ENCODE measurements at regions not wholly inside any gene's neighbourhood (a gene's known extent, or its start where the extent isn't known, plus 50 kb on each side); places are given as distances from the start of the nearest gene placed in this dataset.

DNA sequence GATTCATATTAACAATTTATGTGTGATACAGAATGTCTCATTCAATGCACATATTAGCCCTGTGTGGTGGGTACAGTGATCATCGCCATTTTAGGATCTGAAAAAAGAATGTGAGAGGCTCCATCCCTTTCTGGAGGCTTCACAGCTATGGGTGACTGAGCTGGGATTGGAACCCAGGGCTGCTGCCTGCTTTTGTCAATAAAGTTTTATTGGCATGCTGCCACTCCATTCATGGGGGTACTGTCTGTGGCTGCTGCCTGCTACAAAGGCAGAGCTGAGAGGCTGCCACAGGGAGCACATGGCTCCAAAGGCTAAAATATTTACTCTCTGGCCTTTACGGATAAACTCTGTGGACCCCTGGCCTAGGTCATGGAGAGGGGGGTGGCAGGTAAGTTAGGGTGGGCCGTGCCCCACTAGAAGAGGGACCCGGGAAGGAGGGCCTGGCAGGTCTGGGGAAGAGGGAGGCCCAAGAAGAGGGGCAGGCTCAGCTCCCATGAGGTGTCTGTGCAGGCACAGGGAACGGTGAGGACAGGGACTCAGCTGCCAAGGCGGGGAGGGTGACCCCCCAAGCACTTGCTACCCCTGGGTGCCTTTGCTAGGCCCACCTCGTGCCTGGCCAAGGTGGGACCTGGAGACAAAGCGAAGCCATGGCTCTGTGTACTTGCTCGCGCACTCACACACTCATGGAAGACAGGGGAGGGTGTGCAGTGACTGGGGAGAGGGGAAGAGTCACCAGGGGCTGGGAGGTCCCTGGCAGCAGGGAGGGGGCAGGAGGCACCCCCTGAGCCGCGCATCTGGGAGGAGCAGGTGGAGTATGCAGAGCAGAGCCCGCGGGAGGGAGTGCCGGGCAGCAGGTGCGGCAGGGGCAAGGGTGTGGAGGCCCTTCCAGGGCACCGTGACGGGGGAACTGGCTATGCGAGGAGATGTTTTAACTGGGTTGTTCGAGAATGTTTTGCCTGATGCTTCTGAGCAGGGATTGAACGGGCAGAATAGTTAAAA is 335.3 kb downstream of the CTTN start:
- no peak for DNase-seq

- DNase-seq = no peak
Measured at GRCh38 chr11:70734379-70734778, 336.1 kb downstream of the CTTN start.

DNA sequence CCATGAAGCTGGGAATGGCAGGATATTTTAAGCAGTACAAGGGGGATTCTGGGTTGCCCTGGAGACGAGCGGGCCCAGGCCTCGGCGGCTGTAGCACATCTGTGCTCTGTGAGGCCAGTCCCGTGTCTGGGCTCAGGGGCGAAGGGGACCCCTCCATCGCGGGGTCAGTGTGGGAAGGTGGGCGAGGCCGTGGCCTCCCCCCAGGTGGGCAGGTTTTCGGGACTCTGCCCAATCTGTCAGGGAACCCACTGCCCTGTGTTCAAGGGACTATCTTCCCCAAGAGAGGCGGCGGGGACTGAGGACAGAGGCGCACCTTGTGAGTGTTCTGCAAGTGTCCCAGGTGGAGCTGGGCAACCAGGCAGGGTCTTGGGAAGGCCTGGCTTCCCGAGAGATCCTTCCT is 336.6 kb downstream of the CTTN start:
- DNase-seq = no peak

DNA sequence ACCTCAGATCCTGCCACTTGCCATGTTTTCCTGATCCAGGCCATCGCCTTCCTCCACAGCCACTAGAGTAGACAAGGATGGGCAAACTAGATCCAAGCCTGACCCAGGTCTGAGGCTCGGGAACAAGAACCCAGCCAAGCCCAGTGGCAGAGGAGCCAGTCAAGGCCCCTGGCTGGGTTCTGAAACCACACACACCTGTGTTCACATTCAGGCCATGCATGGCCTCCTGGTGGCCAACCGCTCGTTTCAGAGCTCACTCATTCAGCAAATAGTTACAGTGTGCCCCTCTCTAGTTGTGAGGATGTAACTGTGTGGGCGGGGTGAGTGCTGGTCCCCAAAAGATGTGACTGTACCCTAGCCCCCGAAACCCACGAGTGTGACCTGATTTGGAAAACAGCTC is 337.6 kb downstream of the CTTN start:
- no peak for DNase-seq

- DNase-seq = no peak
Measured at GRCh38 chr11:70736461-70736860, 338.1 kb downstream of the CTTN start.

DNA sequence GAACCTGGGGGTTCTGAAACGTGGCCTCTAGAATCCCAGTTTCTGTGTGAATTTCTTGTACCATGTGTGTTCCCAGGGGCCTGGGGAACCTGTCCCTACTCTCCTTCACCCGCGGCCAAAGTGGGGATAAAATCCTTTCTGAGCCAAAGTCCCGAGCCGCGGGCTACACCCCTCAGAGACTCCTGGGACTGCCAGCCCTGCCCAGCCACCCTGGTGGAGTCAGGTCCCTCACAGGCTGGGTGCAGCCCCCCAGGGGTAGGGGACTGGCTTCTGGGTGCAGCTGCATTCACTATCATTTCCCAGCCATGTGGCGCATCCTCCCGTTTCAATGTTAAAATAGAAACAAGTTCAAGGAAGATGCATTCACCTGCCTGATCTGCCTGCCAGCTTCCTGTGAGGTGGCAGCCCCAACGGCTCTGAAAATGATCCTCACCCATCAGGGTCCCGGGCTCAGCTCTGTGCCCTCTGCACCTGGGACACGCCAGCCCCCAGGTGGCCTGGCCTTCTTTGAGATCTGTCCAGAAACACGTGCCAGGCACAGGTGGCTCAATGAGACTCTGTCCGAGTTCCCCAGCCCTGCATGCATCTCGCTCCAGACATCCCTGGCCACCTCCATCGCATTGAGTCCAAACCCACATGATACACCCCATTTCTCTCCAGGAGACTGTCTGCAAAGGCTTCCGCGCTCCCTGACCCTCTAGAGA is 338.8 kb downstream of the CTTN start:
- no peak for DNase-seq

DNA sequence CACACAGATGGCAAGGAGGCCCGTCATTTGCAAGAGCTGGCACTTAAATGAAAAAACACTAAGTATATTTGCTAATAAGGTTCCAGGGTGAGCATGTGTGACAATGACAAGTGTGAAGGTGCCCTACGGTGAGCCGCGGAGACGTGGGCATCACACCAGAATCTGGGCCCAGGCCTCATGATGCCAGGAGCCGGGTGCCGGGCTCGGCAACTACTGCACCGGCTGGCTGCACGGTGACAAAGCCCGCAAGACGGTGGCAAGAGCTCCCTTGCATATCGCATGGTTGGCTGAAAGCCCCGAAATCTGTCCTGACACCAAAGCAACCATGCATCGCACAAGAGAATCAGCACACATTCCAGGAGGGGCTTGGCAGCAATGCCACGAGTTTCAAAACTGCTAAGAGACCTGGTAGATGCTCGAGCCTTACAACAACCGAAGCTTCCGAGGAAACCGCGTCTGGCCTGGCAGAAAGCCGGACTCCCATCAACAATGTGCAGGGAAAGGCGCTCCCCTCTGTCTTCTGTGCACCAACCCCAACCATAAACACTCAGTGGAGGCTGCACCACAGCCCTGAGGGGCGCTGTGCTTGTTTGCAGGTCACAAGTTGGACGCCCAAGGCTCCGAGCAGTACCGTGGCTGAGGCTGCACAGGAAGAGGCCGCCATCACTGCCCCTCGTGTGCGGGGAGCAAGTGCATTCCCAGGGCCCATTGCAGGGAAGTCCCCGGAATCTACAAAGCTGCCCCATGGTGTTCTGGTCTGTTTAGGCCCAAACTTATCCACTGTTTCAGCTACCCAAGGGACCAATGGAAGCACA is 339.7 kb downstream of the CTTN start:
- no peak for DNase-seq

GRCh38 chr11:70738661-70739060 is 340.3 kb downstream of the CTTN start:
- no peak for DNase-seq

DNA sequence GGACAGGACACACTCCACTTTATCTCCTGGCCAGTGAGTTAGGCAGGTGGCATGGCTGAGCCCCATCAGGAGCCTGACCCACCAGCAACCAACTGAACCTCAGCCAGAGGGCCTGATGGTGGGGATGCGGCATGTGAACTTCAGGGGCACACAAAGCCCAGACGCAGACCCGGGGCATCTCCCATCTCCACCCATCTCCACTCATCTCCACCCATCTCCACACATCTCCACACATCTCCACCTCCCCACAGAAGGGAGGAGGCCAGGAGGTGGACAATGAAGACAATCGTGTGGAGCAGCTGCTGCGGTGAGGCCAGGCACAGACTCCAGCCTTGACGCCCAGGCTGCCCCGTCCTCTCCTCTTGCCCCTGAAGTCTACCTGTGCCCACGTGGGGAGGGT is 340.8 kb downstream of the CTTN start:
- DNase-seq = no peak

DNA sequence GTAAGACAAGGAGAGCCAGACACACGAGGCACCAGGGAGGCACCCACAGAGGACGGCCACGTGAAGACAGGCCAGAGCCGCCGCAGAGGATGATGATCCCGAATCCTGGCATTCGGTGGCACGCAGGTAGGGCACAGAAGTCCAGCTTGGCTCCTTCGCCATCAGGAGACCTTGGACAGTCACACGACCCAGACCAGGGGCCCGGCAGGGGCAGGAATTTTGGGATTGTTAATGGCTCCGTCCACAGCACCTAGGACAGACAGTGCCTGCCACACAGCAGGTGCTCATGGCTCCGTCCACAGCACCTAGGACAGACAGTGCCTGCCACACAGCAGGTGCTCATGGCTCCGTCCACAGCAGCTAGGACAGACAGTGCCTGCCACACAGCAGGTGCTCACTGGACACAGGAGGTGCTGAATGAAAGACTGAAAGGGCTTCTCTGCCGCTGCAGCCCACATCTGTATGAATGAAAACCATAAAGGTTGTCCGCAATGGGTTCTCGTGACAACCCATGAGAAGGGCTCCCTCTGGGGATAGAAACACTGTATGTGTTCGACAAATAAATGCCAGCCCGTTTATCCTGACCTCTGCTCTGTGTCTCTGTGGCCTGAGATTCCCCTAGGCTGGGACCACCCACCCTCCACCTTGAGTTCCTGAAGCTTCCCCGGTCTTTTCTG is 341.6 kb downstream of the CTTN start:
- no peak for DNase-seq

GRCh38 chr11:70740488-70740851 is 342.1 kb downstream of the CTTN start:
- no peak for DNase-seq

- no peak for DNase-seq
Measured at GRCh38 chr11:70741085-70741484, 342.8 kb downstream of the CTTN start.

GRCh38 chr11:70742553-70743291 is 344.4 kb downstream of the CTTN start:
- DNase-seq = no peak

DNA sequence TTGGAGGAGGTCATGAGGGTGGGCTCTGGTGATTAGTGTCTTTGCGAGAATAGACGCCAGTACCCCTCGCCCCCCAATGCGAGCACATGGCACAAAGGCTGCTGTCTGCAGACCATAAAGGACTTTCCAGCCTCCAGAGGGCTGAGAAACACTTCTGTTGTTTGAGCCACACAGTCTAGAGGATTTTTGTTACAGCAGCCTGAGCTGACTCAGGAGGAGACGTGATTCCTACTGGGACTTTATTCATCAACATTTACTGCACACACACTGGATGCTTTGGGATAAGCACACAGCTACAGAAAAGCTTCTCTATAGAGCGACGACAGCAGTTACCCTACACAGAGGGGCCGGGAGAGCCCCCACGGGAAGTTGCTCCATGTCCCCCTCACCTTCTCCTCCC is 345.0 kb downstream of the CTTN start:
- no peak for DNase-seq

DNA sequence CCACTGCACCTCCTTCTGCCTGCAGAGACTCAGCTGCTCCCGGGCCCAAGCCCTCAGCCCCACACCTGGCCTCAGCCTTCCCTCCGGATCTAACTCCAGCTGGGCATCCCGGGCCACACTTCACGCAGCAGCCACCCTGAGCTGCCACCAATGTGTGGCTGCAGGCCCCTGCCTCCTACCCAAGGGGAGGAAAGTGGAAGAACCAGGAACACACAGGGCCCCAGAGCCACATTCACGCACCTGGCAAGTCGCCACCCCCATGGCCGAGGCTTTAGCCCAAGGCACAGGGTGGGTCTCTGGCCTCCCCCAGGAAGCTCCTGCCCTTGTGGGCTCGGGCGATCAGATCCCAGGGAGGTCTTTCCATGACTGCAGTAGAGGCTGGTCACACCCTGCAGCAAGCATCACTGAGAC is 345.6 kb downstream of the CTTN start:
- no peak for DNase-seq

DNA sequence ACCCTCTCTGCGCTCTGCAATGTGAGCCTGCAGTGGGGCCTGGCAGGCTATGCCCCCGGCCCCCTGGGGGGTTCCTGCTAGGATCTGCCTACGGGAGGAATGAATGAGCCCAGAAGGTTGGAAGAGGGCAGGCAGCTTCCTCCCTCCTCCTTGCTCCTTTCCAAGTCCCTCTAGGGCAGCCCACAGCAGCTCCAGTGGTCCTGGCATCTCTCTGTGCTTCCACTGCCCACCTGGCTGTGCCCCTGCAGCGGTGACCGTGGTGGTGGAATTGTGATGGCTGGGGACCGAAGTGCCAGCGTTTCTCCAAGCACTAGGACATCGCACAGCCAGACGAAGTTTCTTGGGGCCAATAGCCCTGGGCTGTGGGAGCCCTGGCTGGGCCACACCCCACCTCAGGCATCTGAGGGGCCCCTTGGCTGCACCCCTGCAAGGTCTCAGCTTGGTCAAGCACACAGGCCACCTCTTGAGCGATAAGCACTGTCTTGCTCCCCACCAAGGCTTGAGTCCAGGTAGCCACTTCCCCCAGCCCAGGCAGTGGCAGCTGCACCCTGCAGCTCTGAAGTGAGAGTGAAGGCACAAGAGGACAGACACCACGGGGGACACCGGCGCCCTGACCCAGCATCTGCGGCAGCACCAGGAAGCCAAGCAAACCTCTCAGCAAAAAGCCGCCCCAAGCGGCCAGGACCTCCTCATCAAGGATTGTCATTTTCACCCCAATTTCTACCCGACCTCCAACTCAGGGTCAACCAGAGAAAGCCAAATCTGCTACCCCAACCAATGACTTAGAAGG is 346.3 kb downstream of the CTTN start:
- no peak for DNase-seq

DNA sequence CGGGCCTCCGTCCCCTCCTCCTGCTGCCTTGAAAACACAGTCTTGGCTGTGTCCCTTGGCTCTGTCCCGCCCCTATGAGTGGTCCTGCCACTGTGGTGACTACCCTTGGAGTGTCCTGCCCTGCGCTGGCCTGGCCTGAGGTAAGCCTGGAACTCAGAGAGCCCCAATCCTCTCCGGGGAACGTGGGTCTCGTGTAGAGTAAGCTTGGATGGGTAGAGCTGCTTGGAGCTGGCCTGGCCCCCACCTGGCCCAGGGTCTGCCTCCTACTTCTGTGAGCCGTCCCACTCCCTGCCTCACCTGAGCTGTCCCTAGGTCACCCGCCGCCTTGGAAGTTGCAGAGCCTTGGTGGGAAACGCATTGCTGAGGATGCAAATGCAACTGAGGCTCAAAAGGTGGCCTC is 347.1 kb downstream of the CTTN start:
- DNase-seq = no peak

DNA sequence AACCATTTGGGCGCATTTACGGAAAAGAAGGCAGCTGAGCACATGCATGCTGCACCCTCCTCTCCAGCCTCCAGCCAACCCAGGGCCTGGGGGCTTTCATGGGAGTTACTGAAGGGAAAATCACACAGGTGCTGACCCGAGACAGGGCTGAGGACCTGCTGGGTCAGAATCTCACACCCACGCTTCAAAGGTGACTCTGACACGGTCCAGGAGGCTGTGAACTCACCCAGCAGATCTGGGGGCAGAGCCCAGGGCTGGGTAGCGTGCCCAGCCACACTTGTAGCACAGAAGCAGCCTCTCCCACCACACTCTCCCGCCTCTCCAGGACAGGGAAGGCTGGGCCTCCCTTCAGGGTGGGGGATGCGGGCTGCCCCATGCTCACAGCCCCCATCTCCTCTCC is 347.6 kb downstream of the CTTN start:
- no peak for DNase-seq

GRCh38 chr11:70746351-70746750 is 348.0 kb downstream of the CTTN start:
- DNase-seq = no peak

- DNase-seq = no peak
Measured at GRCh38 chr11:70747285-70747684, 349.0 kb downstream of the CTTN start.

DNA sequence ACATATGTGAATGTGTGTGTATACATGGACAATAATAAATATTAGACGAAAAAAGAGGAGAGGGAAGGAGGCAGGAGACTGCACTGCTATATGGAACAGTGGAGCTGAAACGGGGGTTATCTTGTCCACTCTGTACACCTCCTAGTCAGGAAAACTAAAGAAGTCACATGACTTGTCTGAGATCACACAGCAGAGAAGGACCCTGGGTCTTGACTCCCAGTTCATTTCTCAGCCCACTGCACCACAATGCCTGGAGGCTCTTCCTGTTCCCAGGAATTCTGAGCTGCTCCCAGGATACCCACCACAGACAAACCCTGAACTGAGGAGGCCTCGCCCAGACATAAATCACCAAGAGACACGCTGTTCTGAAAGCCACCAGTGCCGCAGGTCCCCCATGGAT is 349.6 kb downstream of the CTTN start:
- DNase-seq = no peak

Measured in stimulated activated CD4-positive, alpha-beta T cell treated with anti-CD3 and anti-CD28 coated beads, Interleukin-1b, Interleukin-23, amount 100 ng/mL, for 48 hours (primary cell).